Vagina (tissue), 2 donors: ENCODE measurements at regions not wholly inside any gene's neighbourhood (a gene's known extent, or its start where the extent isn't known, plus 50 kb on each side); places are given as distances from the start of the nearest gene placed in this dataset.

Source experiments
- CTCF ChIP-seq, 3 experiments: fragments of 450-650 bp in 2 of 3; fragments of 200-600 bp in 1 of 3; sonication (generic) in 1 of 3; IDR thresholded peaks; one replicate each; pipeline ENCODE4 v1.5.1; 2017 to 2019; ENCODE audit warnings: antibody characterized with exemption in 3 of 3, mild to moderate bottlenecking in 2 of 3, moderate library complexity in 2 of 3
- POLR2AphosphoS5 ChIP-seq, 2 donors: sonication (generic); formaldehyde crosslinking; IDR thresholded peaks; one replicate each; pipeline ENCODE4 v1.9.0; 2017; ENCODE audit warnings: antibody characterized with exemption in 2 of 2, mild to moderate bottlenecking in 2 of 2, low read depth in 1 of 2; ENCODE audit not compliant: insufficient read depth in 1 of 2

GRCh38 chr5:12312343-12312742 lies 408.1 kb upstream of the CTNND2 start:
- TF ChIP-seq CTCF (IDR thresholded peaks at IDR 0.05) (no peak), POLR2AphosphoS5 (IDR thresholded peaks at IDR 0.05; ENCODE audit: insufficient read depth in 1 of 2, low read depth in 1 of 2) (no peak)
